ENCODE measurements at regions not wholly inside any gene's neighbourhood (a gene's known extent, or its start where the extent isn't known, plus 50 kb on each side); places are given as distances from the start of the nearest gene placed in this dataset.

GRCh38 chr6:48706310-48706709 lies 595.3 kb upstream of the PTCHD4 start:
- ChIA-PET POLR2A (ENCODE audit: low non-redundant PET) (no interaction called here), CTCF (no interaction called here)
- TF ChIP-seq CTCF (conservative IDR thresholded peaks at IDR 0.05; ENCODE audit: low read depth) = no peak
- no peak for DNase-seq (ENCODE audit: low spot score)
- H3K27ac ChIP-seq = no peak overlapping the region

- CTCF ChIA-PET = no interaction called here
- no peak for TF ChIP-seq CTCF (conservative IDR thresholded peaks at IDR 0.05; ENCODE audit: low read depth)
- H3K27ac ChIP-seq = no peak overlapping the region
- POLR2A ChIA-PET (ENCODE audit: low non-redundant PET) = no interaction called here
- DNase-seq (ENCODE audit: low spot score) = no peak
These were observed 590.6 kb upstream of the PTCHD4 start for GRCh38 chr6:48701572-48701971.

- CTCF ChIA-PET = interaction anchor here (0.7 kb wide), 1 partner anchor 21 kb away, joined by 3 read pairs; no protein-coding TSS in a partner anchor
These were observed 584.9 kb upstream of the PTCHD4 start for GRCh38 chr6:48695872-48696271.

DNA sequence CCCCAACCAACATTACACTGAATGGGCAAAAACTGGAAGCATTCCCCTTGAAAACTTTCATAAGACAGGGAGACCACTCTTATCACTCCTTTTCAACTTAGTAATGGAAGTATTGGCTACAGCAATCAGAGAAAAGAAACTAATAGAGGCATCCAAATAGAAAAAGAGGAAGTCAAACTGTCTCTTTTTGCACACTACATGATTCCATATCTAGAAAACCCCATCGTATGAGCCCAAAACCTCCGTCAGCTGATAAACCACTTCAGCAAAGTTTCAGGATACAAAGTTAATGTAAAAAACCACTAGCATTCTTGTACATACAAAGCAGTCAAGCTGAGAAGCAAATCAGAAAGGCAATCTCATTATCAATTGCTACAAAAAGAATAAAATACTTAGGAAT lies 580.4 kb upstream of the PTCHD4 start:
- CTCF ChIA-PET = no interaction called here
- no peak overlapping the region for H3K27ac ChIP-seq
- POLR2A ChIA-PET (ENCODE audit: low non-redundant PET) = no interaction called here
- TF ChIP-seq CTCF (conservative IDR thresholded peaks at IDR 0.05; ENCODE audit: low read depth) = no peak
- no peak for DNase-seq (ENCODE audit: low spot score)

More at GRCh38 chr6:48695872-48696271, 584.9 kb upstream of the PTCHD4 start:
- DNase-seq (ENCODE audit: low spot score) = no peak
- H3K27ac ChIP-seq = no peak overlapping the region
- POLR2A ChIA-PET (ENCODE audit: low non-redundant PET) = no interaction called here
- no peak for TF ChIP-seq CTCF (conservative IDR thresholded peaks at IDR 0.05; ENCODE audit: low read depth)

DNA sequence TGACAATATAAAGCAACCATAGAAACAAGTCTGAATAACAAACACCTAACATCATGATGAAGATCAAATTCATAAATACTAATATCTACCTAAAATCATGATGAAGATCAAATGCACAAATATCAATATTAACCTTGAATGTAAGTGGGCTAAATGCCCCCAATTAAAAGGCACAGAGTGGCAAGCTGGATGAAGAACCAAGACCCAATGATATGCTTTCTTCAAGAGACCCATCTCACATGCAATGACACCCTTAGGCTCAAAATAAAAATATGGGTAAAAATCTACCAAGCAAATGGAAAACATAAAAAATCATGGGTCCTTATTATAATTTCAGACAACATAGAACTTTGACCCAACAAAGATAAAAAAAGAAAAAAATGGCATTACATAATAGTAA lies 578.5 kb upstream of the PTCHD4 start:
- H3K27ac ChIP-seq = no peak overlapping the region
- DNase-seq (ENCODE audit: low spot score) = no peak
- ChIA-PET CTCF (no interaction called here), POLR2A (ENCODE audit: low non-redundant PET) (no interaction called here)
- no peak for TF ChIP-seq CTCF (conservative IDR thresholded peaks at IDR 0.05; ENCODE audit: low read depth)

GRCh38 chr6:48678390-48678789 lies 567.4 kb upstream of the PTCHD4 start:
- ChIA-PET POLR2A (ENCODE audit: low non-redundant PET) (no interaction called here), CTCF (no interaction called here)
- no peak overlapping the region for H3K27ac ChIP-seq
- no peak for TF ChIP-seq CTCF (conservative IDR thresholded peaks at IDR 0.05; ENCODE audit: low read depth)
- no peak for DNase-seq (ENCODE audit: low spot score)

DNA sequence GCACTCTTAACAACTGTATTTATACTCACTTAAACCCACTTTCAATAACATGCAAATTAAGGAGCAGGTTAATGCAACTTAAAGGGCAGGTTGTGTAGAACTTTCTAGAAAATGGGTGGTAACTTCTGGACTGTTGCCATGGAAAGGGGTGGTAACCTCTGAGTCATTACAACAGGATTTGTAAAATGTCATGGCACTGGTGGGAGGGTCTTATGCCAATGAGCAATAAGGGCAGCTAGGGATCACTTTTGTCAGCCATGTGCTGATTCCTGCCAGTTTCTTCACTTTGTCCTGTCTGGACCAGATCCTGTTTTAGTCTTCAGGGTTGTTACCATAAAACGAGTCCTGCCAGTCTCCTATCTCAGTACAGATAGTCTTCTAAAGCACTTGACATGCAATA lies 560.5 kb upstream of the PTCHD4 start:
- DNase-seq (ENCODE audit: low spot score) = no peak
- ChIA-PET POLR2A (ENCODE audit: low non-redundant PET) (no interaction called here), CTCF (no interaction called here)
- no peak overlapping the region for H3K27ac ChIP-seq
- TF ChIP-seq CTCF (conservative IDR thresholded peaks at IDR 0.05; ENCODE audit: low read depth) = no peak

Data from RWPE1 (cell line).